H1 (cell line): ENCODE measurements at regions not wholly inside any gene's neighbourhood (a gene's known extent, or its start where the extent isn't known, plus 50 kb on each side); places are given as distances from the start of the nearest gene placed in this dataset.
A peak's percentile ranks its signal among the peaks of the same experiment; 100 is the strongest.

Source experiments
- CHD2 ChIP-seq: IDR thresholded peaks from 2 replicates; pipeline ENCODE4 v1.6.1; 2012; ENCODE audit warnings: low read length, improper control_type of control experiment
- EP300 ChIP-seq, 2 experiments: IDR thresholded peaks; 1 replicate in 1 of 2; 2 replicates in 1 of 2; pipeline ENCODE4 v1.6.1; 2011 to 2012; ENCODE audit warnings: low read depth in 2 of 2, low read length in 2 of 2, mild to moderate bottlenecking in 2 of 2, borderline replicate concordance in 1 of 2, inconsistent platforms in 1 of 2, moderate library complexity in 1 of 2
- KDM5A ChIP-seq: fragments of 200-600 bp; IDR thresholded peaks from 2 replicates; pipeline ENCODE4 v1.7.1; 2012; ENCODE audit warnings: mild to moderate bottlenecking, low read length, inconsistent platforms, mixed read lengths
- POLR2A ChIP-seq, 2 experiments: IDR thresholded peaks; 1 replicate in 1 of 2; 2 replicates in 1 of 2; pipeline ENCODE4 v1.6.1; 2011; ENCODE audit warnings: low read depth in 2 of 2, low read length in 2 of 2, mild to moderate bottlenecking in 2 of 2; ENCODE audit errors: control extremely low read depth in 1 of 2
- POLR2AphosphoS5 ChIP-seq: IDR thresholded peaks from 2 replicates; pipeline ENCODE4 v1.6.1; 2011; ENCODE audit warnings: low read depth, low read length
- POU5F1 ChIP-seq: IDR thresholded peaks from 2 replicates; pipeline ENCODE4 v1.6.1; 2011; ENCODE audit warnings: low read depth, mild to moderate bottlenecking, low read length, moderate library complexity
- RAD21 ChIP-seq, 2 experiments: IDR thresholded peaks in 1 of 2; conservative IDR thresholded peaks in 1 of 2; 2 replicates each; pipeline ENCODE4 v1.6.1; 2011; ENCODE audit warnings: low read depth in 2 of 2, low read length in 2 of 2, improper control_type of control experiment in 1 of 2, inconsistent platforms in 1 of 2, mild to moderate bottlenecking in 1 of 2, moderate library complexity in 1 of 2
- RFX5 ChIP-seq: IDR thresholded peaks from 2 replicates; pipeline ENCODE4 v1.6.1; 2011; ENCODE audit warnings: low read depth, low read length, improper control_type of control experiment, borderline replicate concordance
- SRF ChIP-seq: IDR thresholded peaks from 2 replicates; pipeline ENCODE4 v1.6.1; 2011; ENCODE audit warnings: mild to moderate bottlenecking, low read depth, low read length, moderate library complexity
- TAF1 ChIP-seq: IDR thresholded peaks from 2 replicates; pipeline ENCODE4 v1.6.1; 2011; ENCODE audit warnings: mild to moderate bottlenecking, low read depth, low read length
- USF2 ChIP-seq: IDR thresholded peaks from 2 replicates; pipeline ENCODE4 v1.6.1; 2011; ENCODE audit warnings: low read length, improper control_type of control experiment
- YY1 ChIP-seq: IDR thresholded peaks from 2 replicates; pipeline ENCODE4 v1.6.1; 2011; ENCODE audit warnings: low read depth, mild to moderate bottlenecking, low read length
- TF ChIP-seq, protein P1 (sequence below): IDR thresholded peaks from 2 replicates; pipeline ENCODE4 v1.6.1; 2012; ENCODE audit warnings: inconsistent platforms

DNA sequence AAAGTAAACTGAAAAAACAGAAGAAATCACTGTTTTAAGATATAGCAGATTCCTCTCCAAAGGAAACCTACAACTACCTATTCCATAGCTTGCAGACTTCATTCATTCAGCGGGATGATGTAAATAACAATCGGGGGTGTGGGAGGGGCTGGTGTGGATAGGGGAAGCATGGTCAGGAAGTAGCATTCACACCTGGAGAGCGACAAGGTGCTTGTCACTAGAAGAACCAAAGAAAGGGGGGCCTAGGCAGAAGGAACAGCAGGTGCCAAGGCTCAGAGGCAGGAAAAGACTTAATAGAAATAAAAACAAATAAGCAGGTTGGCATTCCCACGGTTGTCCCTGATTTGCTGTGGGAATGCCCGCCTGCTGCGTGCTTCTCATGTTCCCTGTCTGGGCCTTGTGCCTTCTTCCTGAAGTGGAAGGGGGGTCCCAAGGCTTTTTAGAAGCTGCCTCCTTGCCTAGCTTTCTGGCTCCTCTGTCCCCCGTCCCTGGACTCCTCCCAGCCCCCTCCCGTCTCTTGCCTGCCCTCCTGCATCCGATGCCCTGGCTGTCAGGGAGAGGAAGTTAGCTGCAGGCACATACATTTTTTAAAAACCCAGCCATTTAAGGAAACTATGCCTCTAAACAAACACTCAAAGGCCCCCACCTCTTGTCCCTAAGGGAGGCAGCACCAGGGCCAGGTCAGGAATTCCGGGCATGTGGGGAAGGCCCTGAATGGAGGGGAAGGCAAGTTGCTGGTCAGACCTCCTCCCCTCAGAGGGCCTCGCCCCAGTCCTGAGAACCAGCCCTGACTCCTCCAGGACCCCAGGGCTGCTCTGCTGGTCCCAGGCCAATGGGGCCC is 54.7 kb upstream of the PRDM11 start:
- TF ChIP-seq POLR2AphosphoS5 (no peak), RAD21 (IDR thresholded peaks at IDR 0.05 in 1 of 2, conservative IDR thresholded peaks at IDR 0.05 in 1 of 2; ENCODE audit: low read depth in 2 of 2, low read length in 2 of 2) (no peak), YY1 (0 out of 2 replicates have a peak, but pooled peaks have one; percentile 53), EP300 (IDR thresholded peaks at IDR 0.05; ENCODE audit: borderline replicate concordance in 1 of 2, low read depth in 2 of 2, low read length in 2 of 2) (no peak), USF2 (no peak), TAF1 (no peak), POLR2A (IDR thresholded peaks at IDR 0.05; ENCODE audit: control extremely low read depth in 1 of 2, low read depth in 2 of 2, low read length in 2 of 2) (0 out of 3 replicates have a peak, but pooled peaks of 1 of the 2 experiments have one; percentile 39), KDM5A (no peak), POU5F1 (no peak), SRF (peak; percentile 64), CHD2 (no peak), RFX5 (no peak)
- TF ChIP-seq, protein P1, sequence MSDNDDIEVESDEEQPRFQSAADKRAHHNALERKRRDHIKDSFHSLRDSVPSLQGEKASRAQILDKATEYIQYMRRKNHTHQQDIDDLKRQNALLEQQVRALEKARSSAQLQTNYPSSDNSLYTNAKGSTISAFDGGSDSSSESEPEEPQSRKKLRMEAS, result peak; percentile 68
